GM19397 (cell line): ENCODE measurements at regions not wholly inside any gene's neighbourhood (a gene's known extent, or its start where the extent isn't known, plus 50 kb on each side); places are given as distances from the start of the nearest gene placed in this dataset.

Source experiments
- ATAC-seq: cut with Tn5 transposase; IDR thresholded peaks from one replicate; pipeline ENCODE4 v1.9.1; 2021; ENCODE audit warnings: mild to moderate bottlenecking, moderate library complexity; ENCODE audit not compliant: unreplicated experiment

DNA sequence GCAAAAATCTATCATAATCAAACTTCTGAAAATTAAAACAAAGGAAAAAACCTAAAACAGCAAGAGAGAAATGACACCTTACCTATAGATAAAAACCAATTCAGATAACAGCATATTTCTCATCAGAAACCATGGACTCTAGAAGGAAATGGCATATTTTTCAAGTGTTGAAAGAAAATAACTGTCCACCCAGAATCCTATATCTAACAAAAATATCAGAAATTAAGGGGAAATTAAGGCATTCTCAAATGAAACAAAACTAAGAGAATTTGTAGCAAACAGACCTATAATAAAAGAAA lies 257.2 kb downstream of the ANAPC1 start:
- no peak for ATAC-seq

DNA sequence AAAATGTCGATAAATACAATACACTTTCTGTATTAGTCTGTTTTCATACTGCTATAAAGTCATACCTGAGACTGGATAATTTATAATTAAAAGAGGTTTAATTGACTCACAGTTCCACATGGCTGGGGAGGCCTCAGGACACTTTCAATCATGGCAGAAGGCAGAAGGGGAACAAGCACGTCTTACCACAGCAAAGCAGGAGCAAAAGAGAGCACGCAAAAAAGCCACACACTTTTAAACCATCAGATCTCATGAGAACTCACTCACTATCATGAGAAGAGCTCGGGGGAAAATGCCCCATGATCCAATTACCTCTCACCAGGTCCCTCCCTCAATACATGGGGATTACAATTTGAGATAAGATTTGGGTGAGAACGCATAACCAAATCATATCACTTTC lies 256.7 kb downstream of the ANAPC1 start:
- ATAC-seq, result no peak

DNA sequence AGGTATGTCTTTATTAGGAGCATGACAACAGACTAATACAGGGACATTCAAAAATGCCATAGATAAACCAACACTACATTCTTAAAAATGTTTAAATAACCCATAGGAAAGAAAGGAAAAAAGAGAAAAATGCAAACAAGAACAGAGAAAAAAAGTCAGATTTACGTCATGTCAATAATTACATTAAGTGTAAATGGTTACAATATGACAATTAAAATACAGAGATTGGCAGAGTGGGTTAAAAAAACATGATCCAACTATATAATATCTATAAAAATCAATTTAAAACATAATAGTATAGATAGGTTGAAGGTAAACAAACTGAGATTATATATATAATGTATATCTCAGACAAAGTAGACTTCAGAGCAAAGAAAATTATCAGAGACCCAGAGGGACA lies 255.8 kb downstream of the ANAPC1 start:
- no peak for ATAC-seq

DNA sequence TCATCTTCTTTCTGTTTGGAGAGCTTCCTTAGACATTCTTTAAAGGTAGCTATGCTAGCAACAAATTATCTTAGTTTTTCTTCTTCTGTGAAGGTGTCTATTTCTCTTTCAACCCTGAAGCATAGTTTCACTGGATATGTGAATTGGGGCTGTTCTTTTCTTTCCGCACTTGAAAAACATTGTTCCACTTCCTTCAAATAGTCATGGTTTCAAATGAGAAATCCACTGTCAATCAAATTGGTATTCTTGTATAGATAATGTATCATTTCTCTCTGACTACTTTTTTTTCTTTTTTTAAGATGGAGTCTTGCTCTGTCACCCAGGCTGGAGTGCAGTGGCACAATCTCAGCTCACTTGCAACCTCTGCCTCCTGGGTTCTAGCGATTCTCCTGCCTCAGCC lies 254.0 kb downstream of the ANAPC1 start:
- no peak for ATAC-seq

DNA sequence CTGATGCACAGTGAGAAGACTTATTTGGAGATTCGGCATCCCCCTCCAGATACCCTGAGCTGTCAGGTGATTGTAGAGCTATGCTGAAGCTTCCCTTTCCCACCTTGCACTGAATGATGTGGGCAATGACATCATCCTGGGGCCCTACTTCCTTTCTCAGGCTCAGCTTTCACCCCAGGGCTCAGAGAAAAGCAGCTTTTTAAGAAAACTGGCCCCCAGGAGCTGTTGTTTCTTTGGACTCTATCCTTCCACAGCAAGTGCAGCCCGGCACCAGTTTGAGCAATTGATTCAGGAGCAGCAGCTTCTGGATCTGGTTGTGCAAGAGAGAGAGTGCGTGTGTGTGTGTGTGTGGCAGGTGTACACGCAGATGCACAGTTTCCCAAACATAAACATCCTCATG lies 251.3 kb downstream of the ANAPC1 start:
- no peak for ATAC-seq

DNA sequence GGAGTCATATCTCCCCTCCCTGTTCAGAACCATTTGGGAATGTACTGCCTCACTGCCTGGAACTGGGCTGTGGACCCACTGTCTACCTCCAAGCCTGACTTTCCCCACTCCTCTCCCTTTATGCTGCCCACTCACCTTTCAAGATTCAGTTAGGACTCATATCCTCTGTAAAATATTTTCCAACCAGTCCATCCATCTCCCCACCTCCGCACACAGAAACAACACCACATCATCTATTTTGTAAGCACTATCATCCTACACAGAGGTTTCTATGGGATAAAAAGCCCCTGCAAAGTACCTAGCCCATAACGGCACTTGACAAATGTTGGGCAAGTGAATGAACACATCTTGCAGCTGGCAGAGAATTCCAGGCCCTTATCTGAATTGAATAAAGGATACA lies 250.8 kb downstream of the ANAPC1 start:
- ATAC-seq, result no peak

DNA sequence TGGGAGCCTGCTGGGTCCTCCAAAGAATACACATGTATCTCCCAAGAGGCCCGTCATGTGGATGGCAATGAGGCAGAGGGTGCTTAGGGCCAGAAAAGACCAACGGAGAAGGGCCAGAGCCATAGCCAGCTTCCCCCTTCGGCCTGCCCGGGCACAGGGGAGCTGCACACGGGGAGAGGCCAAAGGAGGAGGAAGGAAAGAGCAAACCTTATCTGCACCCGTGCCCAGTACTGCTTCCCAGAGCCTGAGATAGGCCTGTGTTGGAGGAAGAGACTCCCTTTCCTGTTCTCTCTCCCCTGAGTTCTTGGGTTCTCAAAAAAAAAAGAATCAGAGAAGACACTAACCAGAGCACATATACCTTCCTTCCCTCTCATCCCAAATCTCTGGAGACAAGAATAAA lies 250.3 kb downstream of the ANAPC1 start:
- no peak for ATAC-seq

DNA sequence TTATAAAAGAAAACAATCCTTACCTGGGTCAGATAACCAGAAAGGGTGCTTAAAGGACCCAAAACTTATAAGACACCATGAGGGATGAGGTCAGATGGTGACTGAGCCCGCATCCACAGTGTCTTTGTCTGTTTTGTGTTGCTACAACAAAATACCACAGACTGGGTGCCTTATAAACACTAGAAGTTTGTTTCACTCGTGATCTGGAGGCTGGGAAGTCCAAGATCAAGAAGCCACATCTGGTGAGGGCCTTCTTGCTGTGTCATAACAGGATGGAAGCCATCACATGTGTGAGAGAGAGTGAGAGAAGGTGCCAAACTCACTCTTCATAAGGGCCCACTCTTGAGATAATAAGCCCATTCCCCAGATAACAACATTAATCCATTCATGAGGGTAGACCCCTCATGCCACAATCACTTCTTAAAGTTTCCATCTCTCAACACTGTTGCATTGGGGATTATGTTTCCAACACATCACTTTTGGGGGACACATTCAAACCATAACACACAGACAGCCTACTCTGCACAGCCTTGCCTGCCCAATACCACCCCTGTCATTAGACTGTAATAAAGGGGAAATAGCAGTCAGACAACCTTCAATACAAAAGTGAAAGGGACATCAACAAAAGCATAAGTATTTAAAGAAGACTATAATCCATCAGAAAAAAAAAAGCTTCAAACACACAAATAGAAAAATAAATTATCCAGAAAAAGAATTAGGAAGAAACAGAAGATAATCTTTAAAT lies 249.8 kb downstream of the ANAPC1 start:
- ATAC-seq, result no peak

DNA sequence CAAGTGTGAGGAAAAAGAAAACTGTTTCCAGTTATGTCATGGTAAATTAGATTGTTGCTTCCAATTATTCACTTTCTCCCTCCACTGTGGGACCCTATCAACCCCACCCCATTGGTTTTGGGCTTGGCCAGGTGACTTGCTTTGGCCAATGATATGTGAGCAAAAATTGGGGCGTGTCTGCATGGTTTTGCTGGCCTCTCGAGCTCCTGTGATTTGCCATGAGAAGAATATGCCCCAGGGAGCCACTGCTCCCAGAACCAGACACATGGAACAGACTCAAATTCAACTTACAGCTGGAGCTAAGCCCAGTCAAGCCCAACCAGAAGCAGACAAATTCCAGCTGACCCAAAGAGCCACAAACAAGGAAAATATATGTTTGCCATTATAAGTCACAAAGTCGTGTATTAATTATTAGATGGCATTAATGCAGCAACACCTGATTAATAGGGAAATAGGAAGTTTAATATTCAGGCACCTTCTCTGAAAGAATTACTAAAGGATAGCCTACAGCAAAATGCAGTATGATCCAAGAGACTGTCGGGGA lies 248.9 kb downstream of the ANAPC1 start:
- no peak for ATAC-seq

DNA sequence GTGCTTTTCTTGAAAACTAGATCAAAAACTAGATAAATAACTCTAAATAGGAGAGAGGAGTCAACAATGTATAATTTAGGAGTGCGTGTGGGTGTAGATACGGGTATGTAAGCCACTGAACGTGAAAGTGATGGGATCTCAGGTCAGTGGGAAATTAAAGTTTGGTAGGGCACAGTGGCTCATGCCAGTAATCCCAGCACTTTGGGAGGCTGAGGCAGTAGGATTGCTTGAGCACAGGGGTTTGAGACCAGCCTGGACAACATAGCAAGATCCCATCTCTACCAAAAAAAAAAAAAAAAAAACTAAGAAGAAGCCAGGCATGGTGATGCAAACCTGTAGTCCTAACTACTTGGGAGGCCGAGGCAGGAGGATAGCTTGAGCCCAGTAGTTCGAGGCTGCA lies 247.1 kb downstream of the ANAPC1 start:
- ATAC-seq, result no peak

DNA sequence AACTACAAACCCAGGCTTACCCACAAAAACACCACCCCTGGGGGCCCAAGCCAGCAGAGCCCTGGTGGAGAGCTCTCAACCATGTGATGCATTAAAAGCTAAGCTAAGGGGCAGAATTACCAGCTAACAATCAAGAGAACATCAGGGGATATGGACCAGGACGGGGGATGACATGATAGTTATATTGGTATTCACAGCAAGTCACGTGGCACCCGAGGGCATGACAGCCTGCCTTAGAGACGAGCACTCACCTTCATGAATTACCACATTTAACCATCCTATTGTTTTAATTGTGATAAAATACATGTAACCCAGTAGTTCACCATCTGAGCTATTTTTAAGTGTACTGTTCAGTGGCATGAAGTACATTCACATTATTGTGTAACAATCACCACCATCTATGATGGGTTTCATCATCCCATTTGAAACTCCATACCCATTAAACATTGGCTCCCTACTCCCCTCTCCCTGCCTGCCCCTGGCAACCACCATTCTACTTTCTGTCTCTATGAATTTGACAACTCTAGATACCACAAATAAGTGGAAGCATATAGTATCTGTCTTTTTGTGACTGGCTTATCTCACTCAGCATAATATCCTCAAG lies 245.6 kb downstream of the ANAPC1 start:
- ATAC-seq, result no peak

DNA sequence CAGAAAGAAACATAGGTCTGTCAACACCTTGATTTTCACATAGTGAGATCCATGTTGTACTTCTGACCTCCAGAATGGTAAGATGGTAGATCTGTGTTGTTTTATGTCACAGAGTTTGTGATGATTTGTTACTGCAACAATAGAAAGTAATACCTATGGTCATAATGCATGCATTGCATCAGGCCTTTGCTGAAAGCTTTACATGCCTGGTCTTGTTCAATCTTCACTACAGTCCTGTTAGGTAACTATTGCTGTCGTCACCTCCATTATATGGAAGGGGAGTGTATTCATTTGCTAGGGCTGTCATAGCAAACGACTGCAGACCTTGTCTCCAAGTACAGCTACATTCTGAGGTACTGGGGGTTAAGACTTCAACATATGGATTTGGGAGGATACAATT lies 243.5 kb downstream of the ANAPC1 start:
- no peak for ATAC-seq

DNA sequence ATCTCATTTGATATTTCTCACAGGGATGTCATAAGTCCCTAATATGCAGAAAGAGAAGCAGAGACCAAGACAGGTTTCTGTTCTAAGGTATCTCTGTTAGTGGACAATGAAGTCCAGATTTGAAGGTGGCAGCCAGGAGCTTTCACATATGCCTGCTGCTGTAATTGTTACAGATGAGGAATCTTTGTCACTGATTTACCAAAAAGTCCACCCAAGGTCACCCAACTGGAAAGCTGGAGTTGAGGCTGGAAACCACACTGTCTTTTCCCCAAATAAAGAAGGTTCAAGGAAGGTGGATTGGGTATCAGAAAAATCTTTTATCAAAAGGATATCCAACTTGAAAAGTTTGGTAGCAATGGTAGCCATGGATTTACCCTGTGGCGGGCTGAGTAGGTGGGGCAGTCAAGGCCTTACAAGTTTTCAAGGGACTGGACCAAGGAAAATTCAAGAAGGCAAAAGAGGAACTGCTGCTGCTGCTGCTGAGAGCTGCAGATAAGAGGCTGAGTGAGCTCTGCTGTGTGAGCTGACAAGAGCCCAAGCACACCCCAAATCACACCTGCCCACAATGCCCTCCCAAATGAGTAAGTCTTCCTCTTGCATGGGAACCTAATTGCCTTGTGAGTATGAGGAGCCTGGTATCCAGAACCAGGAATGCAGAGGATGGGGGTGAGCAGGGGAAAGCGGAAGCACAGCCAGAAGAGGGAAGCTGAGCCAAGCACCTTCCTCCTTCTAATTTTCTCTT lies 241.2 kb downstream of the ANAPC1 start:
- no peak for ATAC-seq

DNA sequence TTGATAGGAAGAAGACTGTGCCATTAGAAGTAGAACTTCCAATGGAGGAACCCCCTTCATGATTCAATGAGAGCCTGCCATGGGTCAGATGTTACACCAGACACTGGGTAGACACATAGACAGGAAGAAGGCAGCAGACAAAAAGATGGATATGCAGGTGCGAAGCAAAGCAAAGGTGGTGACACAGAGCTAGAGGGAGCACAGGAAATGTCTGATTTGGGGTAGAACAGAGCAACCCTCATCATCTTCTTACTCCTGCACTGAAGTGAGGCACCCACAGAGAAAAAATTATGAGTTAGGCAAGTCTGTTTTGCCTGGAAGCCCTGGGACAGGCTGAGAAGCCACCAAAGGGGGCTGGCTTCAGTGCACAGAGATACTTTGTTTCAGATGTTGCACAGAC lies 240.2 kb downstream of the ANAPC1 start:
- ATAC-seq, result no peak

DNA sequence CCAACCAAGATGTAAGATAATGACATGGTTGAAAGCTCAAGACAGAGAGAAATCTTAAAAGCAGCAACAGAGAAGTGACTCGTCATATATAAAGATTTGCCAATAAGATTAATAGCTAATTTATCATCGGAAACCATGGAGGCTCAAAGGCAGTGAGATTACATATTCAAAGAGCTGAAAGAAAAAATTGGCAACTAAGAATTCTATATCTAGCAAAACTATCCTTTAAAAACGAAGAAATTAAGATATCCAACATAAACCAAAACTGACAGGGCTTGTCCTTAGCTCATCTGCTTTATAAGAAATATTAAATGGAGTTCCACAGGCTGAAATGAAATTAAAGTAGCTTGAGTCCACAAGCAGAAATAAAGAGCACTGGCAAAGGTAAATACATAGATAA lies 236.6 kb downstream of the ANAPC1 start:
- no peak for ATAC-seq

DNA sequence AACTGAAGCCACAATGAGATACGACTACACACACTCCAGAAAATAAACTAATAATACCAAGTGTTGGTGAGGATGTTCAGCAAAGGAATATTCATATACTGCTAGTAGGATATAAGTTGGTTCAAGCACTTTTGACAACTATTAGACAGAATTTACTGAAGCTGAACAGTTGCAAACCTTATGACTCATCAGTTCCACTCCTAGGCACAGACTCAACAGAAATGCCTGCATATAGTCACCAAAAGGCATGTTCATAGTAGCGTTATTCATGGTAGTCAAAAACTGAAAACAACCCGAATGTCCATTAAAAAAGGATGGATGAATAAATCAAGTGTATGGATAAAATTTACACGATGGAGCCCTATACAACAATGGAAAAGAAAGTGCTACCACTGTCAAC lies 232.0 kb downstream of the ANAPC1 start:
- no peak for ATAC-seq

DNA sequence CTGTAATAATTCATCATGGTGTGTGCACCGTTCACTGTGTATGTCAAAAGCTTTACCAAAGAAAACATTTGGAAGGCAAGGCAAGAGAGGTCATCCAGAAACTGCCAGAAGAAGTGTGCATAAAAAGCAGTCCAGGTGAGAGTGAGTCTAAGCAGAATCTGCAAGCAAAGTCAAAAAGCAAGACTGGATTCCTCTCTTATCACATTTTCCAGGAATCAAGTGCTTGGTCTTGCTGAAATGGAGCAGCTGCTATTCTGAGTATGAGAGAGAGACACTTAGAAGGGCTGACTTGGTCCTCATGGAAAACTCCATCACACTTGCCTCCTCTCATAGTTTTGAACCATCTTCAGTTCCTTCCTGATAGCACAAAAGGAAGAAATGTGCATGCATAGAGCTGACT lies 231.3 kb downstream of the ANAPC1 start:
- ATAC-seq, result no peak

DNA sequence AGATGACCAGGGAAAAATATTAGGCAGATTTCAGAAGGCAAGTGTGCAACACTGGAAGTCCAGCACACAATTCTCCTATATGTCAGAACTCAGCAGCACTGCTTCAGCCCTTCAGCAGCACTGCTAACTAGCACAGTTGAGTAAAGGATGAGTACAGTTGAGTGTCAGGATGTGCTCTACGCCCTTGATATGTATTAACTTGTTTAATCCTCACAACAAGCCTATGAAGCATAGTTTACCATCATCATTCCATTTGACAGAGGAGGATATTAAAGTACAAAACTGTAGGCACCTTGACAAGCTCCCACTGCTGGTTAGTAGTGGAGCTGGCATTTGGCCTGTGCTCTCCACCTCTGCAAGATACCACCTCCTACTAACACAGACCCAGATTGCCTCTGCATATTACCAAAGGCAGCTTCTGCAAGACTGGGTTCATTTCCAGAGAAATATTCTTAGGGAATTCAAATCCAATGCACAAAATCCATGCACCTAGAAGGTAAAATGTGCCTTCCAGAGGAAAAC lies 230.8 kb downstream of the ANAPC1 start:
- ATAC-seq, result no peak

DNA sequence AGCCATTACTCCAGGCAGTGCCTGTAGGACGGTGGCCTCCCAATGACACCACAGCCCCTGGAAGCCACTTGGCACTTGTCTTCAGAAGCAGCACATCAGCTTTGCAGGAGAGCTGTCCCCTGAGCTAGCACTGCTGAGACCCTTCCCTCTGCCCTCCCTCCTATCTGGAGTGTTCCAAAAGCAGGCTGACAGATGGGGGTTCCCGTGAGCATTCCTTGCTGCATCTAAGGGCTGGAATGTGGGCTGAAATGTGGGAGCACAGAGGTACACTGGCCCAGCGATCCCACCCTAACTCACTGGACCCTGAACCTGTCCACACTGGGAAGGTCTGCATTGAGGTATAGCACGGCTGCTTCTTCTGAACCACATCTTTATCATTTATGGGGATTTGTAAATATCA lies 230.1 kb downstream of the ANAPC1 start:
- no peak for ATAC-seq

DNA sequence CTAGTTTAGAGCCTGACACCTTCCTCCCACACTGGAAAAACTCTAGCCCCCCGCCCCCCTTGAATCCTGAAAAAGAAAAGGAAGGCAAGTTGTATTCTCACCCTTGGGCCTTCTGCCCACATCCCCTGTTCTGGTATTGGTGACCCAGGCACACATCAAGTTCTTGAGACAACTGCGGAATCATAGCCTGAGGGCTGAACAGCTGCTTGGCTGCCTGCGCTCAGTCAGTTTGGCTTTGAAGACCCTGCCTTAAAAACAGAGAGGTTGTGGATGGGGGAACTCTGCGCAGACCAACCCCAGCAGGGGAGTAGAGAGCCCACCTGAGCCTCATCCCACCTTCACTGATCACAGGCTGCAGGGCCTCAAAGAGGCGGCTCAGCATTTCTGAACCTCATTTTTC lies 229.2 kb downstream of the ANAPC1 start:
- no peak for ATAC-seq

DNA sequence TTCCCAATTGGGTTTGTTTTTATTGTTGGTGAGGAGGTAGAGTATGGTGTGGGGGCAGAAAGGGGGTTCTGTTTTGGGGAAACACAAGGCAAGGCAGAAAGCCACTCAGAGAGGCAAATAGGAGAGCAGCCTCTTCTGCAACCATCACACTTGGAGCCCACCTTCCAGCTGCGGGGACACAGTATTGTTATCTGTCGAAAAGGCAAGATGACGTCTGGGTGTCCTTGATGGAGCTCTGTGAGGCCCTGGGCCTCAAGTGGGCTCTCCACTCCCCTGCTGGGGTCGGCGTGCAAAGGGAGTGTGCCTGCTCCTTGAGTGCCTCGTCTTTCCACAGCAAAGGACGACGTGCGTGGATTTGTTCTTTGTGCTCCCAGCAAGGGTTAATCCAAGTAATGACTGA lies 227.6 kb downstream of the ANAPC1 start:
- ATAC-seq, result no peak

DNA sequence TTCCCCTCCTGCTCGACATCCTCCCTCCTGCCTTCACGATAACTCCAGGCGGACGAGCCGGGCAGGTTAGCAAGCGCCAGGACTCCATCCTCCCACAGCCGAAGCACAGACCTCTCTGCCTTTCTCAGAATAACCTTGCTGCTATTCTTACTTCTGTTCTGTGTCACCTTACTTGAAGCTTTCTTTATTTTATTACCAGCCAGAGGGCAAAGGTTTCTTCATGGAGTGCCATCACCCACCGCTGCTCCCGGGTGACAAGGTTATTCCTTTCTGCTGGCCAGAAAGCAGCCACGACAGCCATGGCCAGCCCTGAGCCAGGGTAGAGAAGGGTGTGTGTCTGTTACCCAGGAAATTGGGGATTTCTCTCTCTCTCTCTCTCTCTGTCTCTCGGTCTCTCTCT lies 227.1 kb downstream of the ANAPC1 start:
- ATAC-seq, result no peak
